ENCODE measurements at regions not wholly inside any gene's neighbourhood (a gene's known extent, or its start where the extent isn't known, plus 50 kb on each side); places are given as distances from the start of the nearest gene placed in this dataset.

DNA sequence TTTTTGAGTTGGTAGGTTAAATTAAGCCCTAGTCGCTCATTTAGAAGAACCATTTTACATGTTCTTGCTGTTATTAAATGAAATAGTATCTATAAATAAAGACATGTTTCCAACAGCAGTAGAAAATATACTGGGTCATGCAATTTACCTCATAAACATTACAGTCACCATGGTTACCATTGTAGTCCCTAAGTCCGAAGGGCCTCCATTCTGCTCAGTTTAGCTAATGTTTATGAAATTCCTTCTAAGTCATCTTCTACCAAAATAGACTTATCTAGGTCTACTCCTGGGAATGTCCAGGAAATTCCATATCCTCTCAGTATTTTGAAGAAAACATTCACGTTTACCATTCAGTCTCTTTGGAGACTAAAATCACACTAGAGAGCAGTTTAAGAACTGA lies 292.5 kb upstream of the DCAF8L1 start:
- dilution Hi-C loops (cut with MboI; ENCODE audit: extremely low pct_ligation_motif_present, low sequenced_read_pairs): loop anchor here (5.0 kb wide), 1 partner anchor 36 kb away; no protein-coding TSS in a partner anchor
- H3K9me3 ChIP-seq (ENCODE audit: control insufficient read depth, low read depth, low read length): no peaks in the 10 kb centered on the region
- no peaks in the 10 kb centered on the region for H3K79me2 ChIP-seq (ENCODE audit: control insufficient read depth, insufficient read depth, low read length)
- no peak for TF ChIP-seq EZH2 (IDR thresholded peaks at IDR 0.05; ENCODE audit: low read length)
- TF ChIP-seq, protein P1, sequence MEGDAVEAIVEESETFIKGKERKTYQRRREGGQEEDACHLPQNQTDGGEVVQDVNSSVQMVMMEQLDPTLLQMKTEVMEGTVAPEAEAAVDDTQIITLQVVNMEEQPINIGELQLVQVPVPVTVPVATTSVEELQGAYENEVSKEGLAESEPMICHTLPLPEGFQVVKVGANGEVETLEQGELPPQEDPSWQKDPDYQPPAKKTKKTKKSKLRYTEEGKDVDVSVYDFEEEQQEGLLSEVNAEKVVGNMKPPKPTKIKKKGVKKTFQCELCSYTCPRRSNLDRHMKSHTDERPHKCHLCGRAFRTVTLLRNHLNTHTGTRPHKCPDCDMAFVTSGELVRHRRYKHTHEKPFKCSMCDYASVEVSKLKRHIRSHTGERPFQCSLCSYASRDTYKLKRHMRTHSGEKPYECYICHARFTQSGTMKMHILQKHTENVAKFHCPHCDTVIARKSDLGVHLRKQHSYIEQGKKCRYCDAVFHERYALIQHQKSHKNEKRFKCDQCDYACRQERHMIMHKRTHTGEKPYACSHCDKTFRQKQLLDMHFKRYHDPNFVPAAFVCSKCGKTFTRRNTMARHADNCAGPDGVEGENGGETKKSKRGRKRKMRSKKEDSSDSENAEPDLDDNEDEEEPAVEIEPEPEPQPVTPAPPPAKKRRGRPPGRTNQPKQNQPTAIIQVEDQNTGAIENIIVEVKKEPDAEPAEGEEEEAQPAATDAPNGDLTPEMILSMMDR (optimal IDR thresholded peaks at IDR 0.05 in 1 of 3, IDR thresholded peaks at IDR 0.05 in 1 of 3, conservative IDR thresholded peaks at IDR 0.05 in 1 of 3; ENCODE audit: extremely low read depth in 1 of 3, insufficient read depth in 2 of 3, low read length in 3 of 3): no peak
- no peaks in the 10 kb centered on the region for H3K4me1 ChIP-seq (ENCODE audit: control insufficient read depth, extremely low read depth, insufficient read depth, low read length)
- H3K27me3 ChIP-seq (ENCODE audit: control insufficient read depth, extremely low read depth, insufficient read depth, low read length): no peaks in the 10 kb centered on the region
- H3K4me3 ChIP-seq (ENCODE audit: control insufficient read depth in 2 of 3, extremely low read depth in 1 of 3, insufficient read depth in 2 of 3, low read depth in 1 of 3, low read length in 3 of 3): no peak overlapping the region
- no peaks in the 10 kb centered on the region for H3K36me3 ChIP-seq (ENCODE audit: control insufficient read depth in 2 of 2, extremely low read depth in 1 of 2, insufficient read depth in 2 of 2, low read length in 2 of 2)
- no peak overlapping the region for H3K9ac ChIP-seq (ENCODE audit: control insufficient read depth, extremely low read depth, insufficient read depth, low read length)
- no peak for FAIRE-seq
- no peak overlapping the region for H3K4me2 ChIP-seq (ENCODE audit: control insufficient read depth, extremely low read depth, insufficient read depth, low read depth, low read length)
- H4K20me1 ChIP-seq (ENCODE audit: control insufficient read depth, extremely low read depth, insufficient read depth, low read length): no peaks in the 10 kb centered on the region
- no peak for DNase-seq (ENCODE audit: low read depth, low spot score)
- no peak overlapping the region for H3K27ac ChIP-seq (ENCODE audit: control insufficient read depth, insufficient read depth, low read length)
- H3K9me1 ChIP-seq (ENCODE audit: control insufficient read depth, extremely low read depth, insufficient read depth, low read length): no peaks in the 10 kb centered on the region
- H2AFZ ChIP-seq (ENCODE audit: control insufficient read depth, low read length): no peak overlapping the region

DNA sequence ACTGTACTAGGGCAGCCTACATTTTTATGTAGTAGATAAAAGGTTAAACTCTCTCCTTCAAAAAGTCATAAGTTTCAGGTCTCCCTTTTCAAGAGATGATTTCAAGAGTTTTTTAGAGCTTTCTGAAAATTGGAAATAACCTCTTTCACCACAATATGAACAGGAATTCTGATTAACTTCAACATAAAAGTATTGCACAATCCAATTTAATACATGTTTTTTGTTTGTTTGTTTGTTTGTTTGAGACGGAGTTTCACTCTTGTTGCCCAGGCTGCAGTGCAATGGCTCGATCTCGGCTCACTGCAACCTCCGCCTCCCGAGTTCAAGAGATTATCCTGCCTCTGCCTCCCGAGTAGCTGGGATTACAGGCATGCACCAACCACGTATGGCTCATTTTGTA lies 265.4 kb upstream of the DCAF8L1 start:
- Histone ChIP-seq H2AFZ (ENCODE audit: control insufficient read depth, low read length) (no peak overlapping the region), H3K4me2 (ENCODE audit: control insufficient read depth, extremely low read depth, insufficient read depth, low read depth, low read length) (no peak overlapping the region), H3K27me3 (ENCODE audit: control insufficient read depth, extremely low read depth, insufficient read depth, low read length) (no peaks in the 10 kb centered on the region), H3K27ac (ENCODE audit: control insufficient read depth, insufficient read depth, low read length) (no peak overlapping the region), H3K4me1 (ENCODE audit: control insufficient read depth, extremely low read depth, insufficient read depth, low read length) (no peaks in the 10 kb centered on the region), H3K36me3 (ENCODE audit: control insufficient read depth in 2 of 2, extremely low read depth in 1 of 2, insufficient read depth in 2 of 2, low read length in 2 of 2) (no peaks in the 10 kb centered on the region), H3K79me2 (ENCODE audit: control insufficient read depth, insufficient read depth, low read length) (no peaks in the 10 kb centered on the region), H3K9me3 (ENCODE audit: control insufficient read depth, low read depth, low read length) (no peaks in the 10 kb centered on the region), H3K9ac (ENCODE audit: control insufficient read depth, extremely low read depth, insufficient read depth, low read length) (no peak overlapping the region), H3K4me3 (ENCODE audit: control insufficient read depth in 2 of 3, extremely low read depth in 1 of 3, insufficient read depth in 2 of 3, low read depth in 1 of 3, low read length in 3 of 3) (no peak overlapping the region), H4K20me1 (ENCODE audit: control insufficient read depth, extremely low read depth, insufficient read depth, low read length) (no peaks in the 10 kb centered on the region), H3K9me1 (ENCODE audit: control insufficient read depth, extremely low read depth, insufficient read depth, low read length) (no peaks in the 10 kb centered on the region)
- no peak for TF ChIP-seq EZH2 (IDR thresholded peaks at IDR 0.05; ENCODE audit: low read length)
- TF ChIP-seq, protein P1 (optimal IDR thresholded peaks at IDR 0.05 in 1 of 3, IDR thresholded peaks at IDR 0.05 in 1 of 3, conservative IDR thresholded peaks at IDR 0.05 in 1 of 3; ENCODE audit: extremely low read depth in 1 of 3, insufficient read depth in 2 of 3, low read length in 3 of 3): no peak
- FAIRE-seq (no peak), DNase-seq (ENCODE audit: low read depth, low spot score) (no peak)
- dilution Hi-C loops (cut with MboI; ENCODE audit: extremely low pct_ligation_motif_present, low sequenced_read_pairs): no loop called here

Data from keratinocyte (primary cell).